A673 (cell line): ENCODE measurements at regions not wholly inside any gene's neighbourhood (a gene's known extent, or its start where the extent isn't known, plus 50 kb on each side); places are given as distances from the start of the nearest gene placed in this dataset.

ENCODE experiments used
- BruUV-seq: library from RNA; stranded (reverse); fragments of 400-500 nt; replicated peaks from 2 replicates; lab custom pipeline; 2021; lab: Mats Ljungman, UMichigan
- CTCF ChIA-PET: fragments of 300-600 bp; sonication (Branson Sonifier 250); formaldehyde crosslinking; loops from one replicate; lab custom pipeline; 2022; ENCODE audit warnings: antibody characterized with exemption; lab: Charles Lee
- POLR2A ChIA-PET: fragments of 300-600 bp; sonication (Branson Sonifier 250); formaldehyde crosslinking; loops from one replicate; lab custom pipeline; 2022; ENCODE audit warnings: antibody characterized with exemption; ENCODE audit not compliant: low non-redundant PET; lab: Charles Lee
- DNase-seq: peaks from one replicate; pipeline ENCODE4 v3.0.0-alpha.2; 2015; ENCODE audit warnings: low spot score
- H3K27ac ChIP-seq: fragments of 200-600 bp; sonication (generic); 2 replicates; pipeline ENCODE4 v1.5.1; 2016; ENCODE audit warnings: mixed run types, low read depth, mild to moderate bottlenecking, mixed read lengths, antibody characterized with exemption, low read length; ENCODE audit not compliant: poor library complexity, severe bottlenecking
- H3K27me3 ChIP-seq: fragments of 200-600 bp; sonication (generic); replicated peaks from 2 replicates; pipeline ENCODE4 v1.6.1; 2017; ENCODE audit warnings: mixed run types, low read depth, mild to moderate bottlenecking, mixed read lengths, antibody characterized with exemption, low read length; ENCODE audit not compliant: insufficient read depth, poor library complexity
- H3K36me3 ChIP-seq: fragments of 200-600 bp; sonication (generic); 2 replicates; pipeline ENCODE4 v1.6.1; 2016; ENCODE audit warnings: mixed run types, mild to moderate bottlenecking, mixed read lengths, antibody characterized with exemption, low read length; ENCODE audit not compliant: insufficient read depth, poor library complexity, severe bottlenecking
- H3K4me1 ChIP-seq: fragments of 200-600 bp; sonication (generic); 2 replicates; pipeline ENCODE4 v1.6.1; 2017; ENCODE audit warnings: mixed run types, mild to moderate bottlenecking, mixed read lengths, antibody characterized with exemption, low read length; ENCODE audit not compliant: insufficient read depth, poor library complexity, severe bottlenecking
- H3K4me3 ChIP-seq: fragments of 200-600 bp; sonication (generic); 2 replicates; pipeline ENCODE4 v1.5.1; 2016; ENCODE audit warnings: low read depth, mixed run types, mild to moderate bottlenecking, mixed read lengths, low read length; ENCODE audit not compliant: poor library complexity, severe bottlenecking
- H3K9me3 ChIP-seq: fragments of 200-600 bp; sonication (generic); 2 replicates; pipeline ENCODE4 v1.6.1; 2016; ENCODE audit warnings: mixed run types, low read depth, mild to moderate bottlenecking, mixed read lengths, antibody characterized with exemption, low read length; ENCODE audit not compliant: poor library complexity, severe bottlenecking
- EZH2 ChIP-seq: fragments of 200-600 bp; sonication (generic); IDR thresholded peaks from 2 replicates; pipeline ENCODE4 v1.6.1; 2017; ENCODE audit warnings: borderline replicate concordance, low read depth, mild to moderate bottlenecking, mixed read lengths, antibody characterized with exemption, low read length; ENCODE audit not compliant: poor library complexity, severe bottlenecking
- intact Hi-C: fragments of 100-400 bp; cut with micrococcal nuclease; formaldehyde crosslinking; loops from one replicate; pipeline ENCODE4 v1.10.0; 2022; ENCODE audit not compliant: unreplicated experiment
- TF ChIP-seq, protein P1 (sequence below): fragments of 300-800, 200-600 bp; sonication (generic); conservative IDR thresholded peaks from 2 replicates; pipeline ENCODE4 v1.5.1; 2017; ENCODE audit warnings: low read depth, mild to moderate bottlenecking, antibody characterized with exemption, low read length, moderate library complexity, mixed read lengths

DNA sequence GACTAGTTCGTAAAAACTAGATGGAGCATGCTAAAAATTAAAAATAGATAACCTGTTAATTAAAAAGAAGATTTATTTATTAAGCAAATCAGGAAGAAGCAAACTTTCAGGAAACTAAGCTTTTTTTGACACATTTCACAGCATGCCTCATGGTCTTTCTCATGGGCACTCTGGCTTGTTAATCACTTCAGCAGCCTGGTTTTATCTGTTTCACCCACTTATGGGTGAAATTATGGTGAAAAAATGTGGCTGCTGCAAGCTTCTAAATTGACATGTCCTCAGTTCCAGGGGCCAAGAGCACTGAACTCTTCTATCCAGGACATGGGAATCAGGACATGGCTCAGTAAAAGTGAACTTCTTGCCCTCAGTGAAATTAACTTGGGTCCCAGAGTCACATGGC, 468.6 kb upstream of the SYT1 start:
- intact Hi-C loops = no loop called here
- no peak overlapping the region for H3K4me3 ChIP-seq
- TF ChIP-seq, protein P1, sequence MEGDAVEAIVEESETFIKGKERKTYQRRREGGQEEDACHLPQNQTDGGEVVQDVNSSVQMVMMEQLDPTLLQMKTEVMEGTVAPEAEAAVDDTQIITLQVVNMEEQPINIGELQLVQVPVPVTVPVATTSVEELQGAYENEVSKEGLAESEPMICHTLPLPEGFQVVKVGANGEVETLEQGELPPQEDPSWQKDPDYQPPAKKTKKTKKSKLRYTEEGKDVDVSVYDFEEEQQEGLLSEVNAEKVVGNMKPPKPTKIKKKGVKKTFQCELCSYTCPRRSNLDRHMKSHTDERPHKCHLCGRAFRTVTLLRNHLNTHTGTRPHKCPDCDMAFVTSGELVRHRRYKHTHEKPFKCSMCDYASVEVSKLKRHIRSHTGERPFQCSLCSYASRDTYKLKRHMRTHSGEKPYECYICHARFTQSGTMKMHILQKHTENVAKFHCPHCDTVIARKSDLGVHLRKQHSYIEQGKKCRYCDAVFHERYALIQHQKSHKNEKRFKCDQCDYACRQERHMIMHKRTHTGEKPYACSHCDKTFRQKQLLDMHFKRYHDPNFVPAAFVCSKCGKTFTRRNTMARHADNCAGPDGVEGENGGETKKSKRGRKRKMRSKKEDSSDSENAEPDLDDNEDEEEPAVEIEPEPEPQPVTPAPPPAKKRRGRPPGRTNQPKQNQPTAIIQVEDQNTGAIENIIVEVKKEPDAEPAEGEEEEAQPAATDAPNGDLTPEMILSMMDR = no peak
- TF ChIP-seq EZH2 = no peak
- H3K36me3 ChIP-seq = no peaks in the 10 kb centered on the region
- no peak for DNase-seq
- no peaks in the 10 kb centered on the region for H3K9me3 ChIP-seq
- ChIA-PET POLR2A (interaction anchor here (0.5 kb wide), 1 partner anchor 23 kb away, joined by 12 read pairs; no protein-coding TSS in a partner anchor), CTCF (interaction anchor here (1.0 kb wide), 1 partner anchor 778 kb away, joined by 3 read pairs; no protein-coding TSS in a partner anchor)
- no peak overlapping the region for H3K27ac ChIP-seq
- BruUV-seq = no TSS peak
- H3K27me3 ChIP-seq = no peaks in the 10 kb centered on the region
- H3K4me1 ChIP-seq = peaks cover 8% of the 10 kb centered on the region

DNA sequence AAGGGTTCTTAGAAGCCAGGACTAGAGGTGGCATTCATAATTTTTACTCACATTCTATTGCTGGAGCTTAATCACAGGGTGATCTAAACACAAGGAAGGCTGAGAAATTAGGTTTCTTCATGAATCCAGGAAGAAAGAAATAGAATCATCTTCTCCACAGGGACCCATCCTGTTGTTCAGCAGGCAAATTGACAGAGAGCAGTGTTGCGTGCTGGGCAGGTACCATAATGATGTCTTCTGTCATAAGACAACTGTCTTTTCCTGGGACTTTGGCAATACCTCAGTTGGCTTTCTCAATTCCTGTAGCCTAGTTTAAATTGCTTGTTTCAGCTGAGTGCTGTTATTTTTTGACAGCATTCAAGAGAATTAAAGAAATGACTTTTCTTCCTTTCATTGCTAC, 468.0 kb upstream of the SYT1 start:
- intact Hi-C loops = no loop called here
- H3K4me3 ChIP-seq = no peak overlapping the region
- peaks cover 8% of the 10 kb centered on the region for H3K4me1 ChIP-seq
- BruUV-seq = no TSS peak
- H3K27me3 ChIP-seq = no peaks in the 10 kb centered on the region
- no peaks in the 10 kb centered on the region for H3K9me3 ChIP-seq
- TF ChIP-seq, protein P1 = no peak
- TF ChIP-seq EZH2 = no peak
- DNase-seq = peak; percentile 28
- CTCF ChIA-PET = no interaction called here
- H3K36me3 ChIP-seq = no peaks in the 10 kb centered on the region
- POLR2A ChIA-PET = no interaction called here
- no peak overlapping the region for H3K27ac ChIP-seq

DNA sequence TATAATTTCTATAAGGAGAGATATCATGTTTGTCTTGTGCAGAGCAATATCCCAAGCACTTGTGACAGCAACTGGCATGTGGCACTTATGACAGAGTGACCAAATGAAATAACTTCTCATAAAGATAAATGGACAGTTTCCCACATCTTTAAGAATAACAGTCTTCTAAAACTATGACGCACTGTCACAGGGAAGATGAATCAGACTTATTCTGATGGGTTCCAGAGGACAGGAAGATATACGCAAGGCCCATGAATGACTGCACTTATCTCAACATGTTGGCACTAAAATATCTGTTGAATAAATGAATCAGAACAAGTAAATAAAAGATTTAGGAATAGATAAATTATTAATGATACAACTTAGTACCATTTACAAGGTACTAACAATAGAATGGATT, 465.8 kb upstream of the SYT1 start:
- intact Hi-C loops = no loop called here
- H3K4me3 ChIP-seq = no peak overlapping the region
- no peak for TF ChIP-seq EZH2
- TF ChIP-seq, protein P1 = no peak
- no peak overlapping the region for H3K27ac ChIP-seq
- H3K9me3 ChIP-seq = no peaks in the 10 kb centered on the region
- DNase-seq = no peak
- BruUV-seq = no TSS peak
- no peaks in the 10 kb centered on the region for H3K36me3 ChIP-seq
- ChIA-PET CTCF (no interaction called here), POLR2A (no interaction called here)
- H3K27me3 ChIP-seq = no peaks in the 10 kb centered on the region
- H3K4me1 ChIP-seq = peaks cover under 1% of the 10 kb centered on the region
